Lower leg skin (tissue), 3 donors: ENCODE measurements at regions not wholly inside any gene's neighbourhood (a gene's known extent, or its start where the extent isn't known, plus 50 kb on each side); places are given as distances from the start of the nearest gene placed in this dataset.

ENCODE experiments used
- POLR2A ChIP-seq, 2 donors: fragments of 450-650 bp; IDR thresholded peaks; one replicate each; pipeline ENCODE4 v1.6.1; 2016 to 2017; ENCODE audit warnings: antibody characterized with exemption in 2 of 2, mild to moderate bottlenecking in 1 of 2, moderate library complexity in 1 of 2
- TF ChIP-seq, protein P1 (sequence below), 3 donors: fragments of 450-650 bp; IDR thresholded peaks; one replicate each; pipeline ENCODE4 v1.5.1; 2016; ENCODE audit warnings: antibody characterized with exemption in 3 of 3, mild to moderate bottlenecking in 3 of 3, moderate library complexity in 2 of 3

DNA sequence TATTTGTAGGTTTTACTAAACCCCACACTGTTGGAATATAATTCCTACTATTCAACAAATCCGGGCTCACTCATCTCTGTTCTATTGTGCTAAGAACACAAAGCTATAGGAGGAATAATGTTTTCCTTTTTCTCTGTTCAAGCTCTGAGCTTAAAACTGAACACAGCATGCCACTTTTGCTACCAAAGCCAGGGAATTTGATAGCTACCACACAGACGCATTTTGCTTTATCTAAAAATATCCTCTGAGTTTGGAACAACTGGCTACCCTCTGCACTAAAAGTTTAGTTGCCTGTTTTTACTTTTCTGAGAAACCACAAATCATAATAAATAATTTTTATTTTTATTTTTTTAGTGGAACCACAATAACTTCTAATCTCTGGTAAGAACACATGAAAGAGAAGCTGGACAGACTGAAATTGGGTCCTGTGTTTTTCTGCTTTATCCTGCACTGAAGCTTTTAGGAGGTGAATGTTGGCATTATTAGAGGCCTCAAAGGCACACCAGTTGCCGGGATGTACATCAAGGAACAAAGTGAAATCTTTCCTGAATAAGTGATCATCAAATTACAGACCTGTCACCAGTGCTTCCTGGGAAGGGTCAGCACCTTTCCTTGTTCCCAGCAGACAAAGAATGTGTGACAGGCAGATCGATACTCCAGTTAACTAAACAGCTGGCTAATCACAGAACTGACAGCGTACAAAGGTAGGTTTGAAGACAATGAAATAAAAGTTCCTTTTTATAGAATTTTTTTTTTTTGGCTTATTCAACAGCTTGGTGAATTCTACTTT, 523.2 kb upstream of the TENM4 start:
- TF ChIP-seq, protein P1, sequence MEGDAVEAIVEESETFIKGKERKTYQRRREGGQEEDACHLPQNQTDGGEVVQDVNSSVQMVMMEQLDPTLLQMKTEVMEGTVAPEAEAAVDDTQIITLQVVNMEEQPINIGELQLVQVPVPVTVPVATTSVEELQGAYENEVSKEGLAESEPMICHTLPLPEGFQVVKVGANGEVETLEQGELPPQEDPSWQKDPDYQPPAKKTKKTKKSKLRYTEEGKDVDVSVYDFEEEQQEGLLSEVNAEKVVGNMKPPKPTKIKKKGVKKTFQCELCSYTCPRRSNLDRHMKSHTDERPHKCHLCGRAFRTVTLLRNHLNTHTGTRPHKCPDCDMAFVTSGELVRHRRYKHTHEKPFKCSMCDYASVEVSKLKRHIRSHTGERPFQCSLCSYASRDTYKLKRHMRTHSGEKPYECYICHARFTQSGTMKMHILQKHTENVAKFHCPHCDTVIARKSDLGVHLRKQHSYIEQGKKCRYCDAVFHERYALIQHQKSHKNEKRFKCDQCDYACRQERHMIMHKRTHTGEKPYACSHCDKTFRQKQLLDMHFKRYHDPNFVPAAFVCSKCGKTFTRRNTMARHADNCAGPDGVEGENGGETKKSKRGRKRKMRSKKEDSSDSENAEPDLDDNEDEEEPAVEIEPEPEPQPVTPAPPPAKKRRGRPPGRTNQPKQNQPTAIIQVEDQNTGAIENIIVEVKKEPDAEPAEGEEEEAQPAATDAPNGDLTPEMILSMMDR (IDR thresholded peaks at IDR 0.05) = no peak
- TF ChIP-seq POLR2A (IDR thresholded peaks at IDR 0.05) = no peak
